ENCODE measurements at regions not wholly inside any gene's neighbourhood (a gene's known extent, or its start where the extent isn't known, plus 50 kb on each side); places are given as distances from the start of the nearest gene placed in this dataset.

DNA sequence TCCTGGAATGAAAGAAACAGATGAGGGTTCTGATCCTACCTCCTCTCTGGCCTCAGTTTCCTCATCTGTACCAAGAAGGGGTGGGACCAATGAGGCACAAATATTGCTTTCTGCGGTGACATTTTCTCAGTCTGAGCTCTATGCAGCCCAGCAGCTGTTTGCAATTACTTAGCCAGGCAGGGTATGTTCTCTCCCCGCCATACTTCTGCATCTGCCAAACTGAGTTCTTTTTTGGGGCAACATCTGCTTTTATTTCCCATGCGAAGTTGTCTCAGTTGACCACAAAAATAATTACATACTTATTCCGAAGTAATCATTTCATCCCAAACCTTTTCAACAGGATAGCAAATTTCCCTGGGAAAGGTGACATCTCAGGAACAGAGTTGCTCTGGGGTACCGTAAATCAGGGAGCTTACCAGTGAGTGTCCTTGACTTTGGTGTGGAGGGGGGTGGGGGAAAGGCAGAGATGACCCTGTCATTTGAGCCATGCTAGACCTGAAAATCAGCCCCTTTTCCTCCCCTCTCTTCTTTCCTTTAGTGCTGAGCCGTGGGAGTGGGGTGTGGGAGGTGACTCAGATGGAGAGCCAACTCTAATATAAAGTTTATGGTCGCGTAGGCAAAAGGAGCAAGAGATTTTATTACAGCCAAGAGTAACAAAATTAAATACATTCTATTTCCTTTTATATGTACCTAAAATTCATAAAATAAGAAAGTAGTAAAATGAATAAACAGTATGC lies 165.7 kb upstream of the KL start:
- no peaks in the 10 kb centered on the region for H3K36me3 ChIP-seq (ENCODE audit: insufficient read depth, low read length)
- Mint-ChIP-seq H3K27me3 (peaks cover 11% of the 10 kb centered on the region), H3K27ac (no peak overlapping the region), H3K9me3 (no peaks in the 10 kb centered on the region), H3K4me1 (ENCODE audit: low read depth) (no peaks in the 10 kb centered on the region), H3K4me3 (no peak overlapping the region), H3K36me3 (ENCODE audit: low read depth) (no peaks in the 10 kb centered on the region)
- no peaks in the 10 kb centered on the region for H3K9me3 ChIP-seq (ENCODE audit: control insufficient read depth in 1 of 2, insufficient read depth in 1 of 2, low read length in 2 of 2)
- CTCF ChIA-PET: no interaction called here
- no peak overlapping the region for H3K27ac ChIP-seq (ENCODE audit: low read depth in 1 of 2, low read length in 2 of 2)
- TF ChIP-seq, protein P1, sequence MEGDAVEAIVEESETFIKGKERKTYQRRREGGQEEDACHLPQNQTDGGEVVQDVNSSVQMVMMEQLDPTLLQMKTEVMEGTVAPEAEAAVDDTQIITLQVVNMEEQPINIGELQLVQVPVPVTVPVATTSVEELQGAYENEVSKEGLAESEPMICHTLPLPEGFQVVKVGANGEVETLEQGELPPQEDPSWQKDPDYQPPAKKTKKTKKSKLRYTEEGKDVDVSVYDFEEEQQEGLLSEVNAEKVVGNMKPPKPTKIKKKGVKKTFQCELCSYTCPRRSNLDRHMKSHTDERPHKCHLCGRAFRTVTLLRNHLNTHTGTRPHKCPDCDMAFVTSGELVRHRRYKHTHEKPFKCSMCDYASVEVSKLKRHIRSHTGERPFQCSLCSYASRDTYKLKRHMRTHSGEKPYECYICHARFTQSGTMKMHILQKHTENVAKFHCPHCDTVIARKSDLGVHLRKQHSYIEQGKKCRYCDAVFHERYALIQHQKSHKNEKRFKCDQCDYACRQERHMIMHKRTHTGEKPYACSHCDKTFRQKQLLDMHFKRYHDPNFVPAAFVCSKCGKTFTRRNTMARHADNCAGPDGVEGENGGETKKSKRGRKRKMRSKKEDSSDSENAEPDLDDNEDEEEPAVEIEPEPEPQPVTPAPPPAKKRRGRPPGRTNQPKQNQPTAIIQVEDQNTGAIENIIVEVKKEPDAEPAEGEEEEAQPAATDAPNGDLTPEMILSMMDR (IDR thresholded peaks at IDR 0.05): no peak
- no peaks in the 10 kb centered on the region for H3K4me1 ChIP-seq (ENCODE audit: insufficient read depth, low read length)
- ATAC-seq (ENCODE audit: poor library complexity) (no peak), DNase-seq (no peak)
- intact Hi-C loops (cut with DNase I, micrococcal nuclease): no loop called here
- no peak overlapping the region for H3K4me3 ChIP-seq (ENCODE audit: low read length)
- POLR2A ChIA-PET: no interaction called here
- no peaks in the 10 kb centered on the region for H3K27me3 ChIP-seq (ENCODE audit: control insufficient read depth in 1 of 2, insufficient read depth in 2 of 2, low read length in 2 of 2)

DNA sequence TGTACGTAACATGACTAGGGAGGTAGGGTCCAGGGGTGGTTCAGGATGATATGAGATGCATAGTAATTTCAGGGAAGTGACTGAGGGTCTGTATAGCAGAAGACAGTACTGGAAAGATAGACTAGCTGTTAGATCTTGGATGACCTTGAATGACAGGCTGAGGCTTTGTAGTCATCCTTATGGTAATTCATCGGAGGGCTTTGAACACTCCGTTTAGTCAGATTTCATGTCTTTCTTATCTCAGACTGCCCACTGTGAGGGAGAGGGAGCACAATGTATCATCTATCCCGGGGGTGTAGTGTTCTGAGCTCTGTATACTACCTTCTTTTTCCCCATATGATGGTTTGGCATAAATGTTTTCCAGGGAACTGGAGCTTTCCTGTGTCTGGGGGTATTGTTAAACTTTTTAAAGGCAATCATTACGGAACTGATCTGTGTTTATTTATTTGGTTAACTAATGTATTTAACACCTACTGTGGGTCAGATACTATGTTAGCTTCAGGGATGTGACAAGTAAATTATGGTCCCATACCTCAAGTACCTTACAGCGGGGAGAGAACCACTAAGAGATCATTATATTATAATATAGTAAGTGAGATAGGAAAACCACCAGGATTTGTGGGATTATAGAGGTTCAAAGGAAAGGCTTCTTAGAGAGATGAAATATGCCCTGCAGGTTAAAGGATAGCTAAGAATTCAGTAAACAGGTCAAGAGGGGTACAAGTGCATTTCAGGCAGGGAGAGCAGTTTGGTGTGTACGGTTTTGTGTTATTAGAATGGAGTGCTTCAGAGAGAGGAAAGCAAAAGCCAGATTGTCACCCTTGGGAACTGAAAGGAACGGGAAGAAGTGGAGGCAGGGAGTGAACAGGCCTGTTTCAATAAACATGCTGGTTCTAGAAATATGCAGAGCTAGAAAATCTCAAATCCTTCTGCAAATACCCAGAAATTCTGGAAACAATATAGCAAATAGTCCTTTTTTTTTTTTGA lies 164.8 kb upstream of the KL start:
- Histone ChIP-seq H3K9me3 (ENCODE audit: control insufficient read depth in 1 of 2, insufficient read depth in 1 of 2, low read length in 2 of 2) (no peaks in the 10 kb centered on the region), H3K4me1 (ENCODE audit: insufficient read depth, low read length) (no peaks in the 10 kb centered on the region), H3K27ac (ENCODE audit: low read depth in 1 of 2, low read length in 2 of 2) (no peak overlapping the region), H3K4me3 (ENCODE audit: low read length) (no peak overlapping the region), H3K27me3 (ENCODE audit: control insufficient read depth in 1 of 2, insufficient read depth in 2 of 2, low read length in 2 of 2) (no peaks in the 10 kb centered on the region), H3K36me3 (ENCODE audit: insufficient read depth, low read length) (no peaks in the 10 kb centered on the region)
- intact Hi-C loops (cut with DNase I, micrococcal nuclease): no loop called here
- Mint-ChIP-seq H3K27ac (no peak overlapping the region), H3K36me3 (ENCODE audit: low read depth) (no peaks in the 10 kb centered on the region), H3K4me3 (no peak overlapping the region), H3K4me1 (ENCODE audit: low read depth) (no peaks in the 10 kb centered on the region), H3K9me3 (no peaks in the 10 kb centered on the region), H3K27me3 (peaks cover 11% of the 10 kb centered on the region)
- ATAC-seq (ENCODE audit: poor library complexity) (no peak), DNase-seq (no peak)
- TF ChIP-seq, protein P1 (IDR thresholded peaks at IDR 0.05): no peak
- CTCF ChIA-PET: no interaction called here
- POLR2A ChIA-PET: no interaction called here

DNA sequence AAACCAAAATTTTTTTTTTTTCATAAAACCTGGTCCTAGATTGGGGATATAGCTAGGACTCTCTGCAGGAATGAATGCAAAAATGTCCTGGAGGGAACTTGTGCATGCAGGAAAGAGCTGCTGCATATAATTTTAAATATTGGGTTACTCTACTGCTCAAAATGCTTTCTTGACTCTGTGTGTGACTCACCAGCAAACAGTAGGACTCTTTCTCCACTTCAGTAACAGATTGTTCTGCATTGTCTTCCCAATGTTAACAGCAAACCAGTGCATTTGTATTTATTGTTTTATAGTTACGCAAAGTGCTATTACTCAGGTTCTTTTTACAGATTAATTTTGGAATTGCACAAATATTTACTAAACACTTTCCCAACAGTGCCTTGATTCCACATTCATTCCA lies 163.7 kb upstream of the KL start:
- ATAC-seq (ENCODE audit: poor library complexity) (no peak), DNase-seq (no peak)
- H3K36me3 ChIP-seq (ENCODE audit: insufficient read depth, low read length): no peaks in the 10 kb centered on the region
- H3K27ac ChIP-seq (ENCODE audit: low read depth in 1 of 2, low read length in 2 of 2): no peak overlapping the region
- no peaks in the 10 kb centered on the region for H3K27me3 ChIP-seq (ENCODE audit: control insufficient read depth in 1 of 2, insufficient read depth in 2 of 2, low read length in 2 of 2)
- no peaks in the 10 kb centered on the region for H3K4me1 ChIP-seq (ENCODE audit: insufficient read depth, low read length)
- no peak overlapping the region for H3K27ac Mint-ChIP-seq
- no peak overlapping the region for H3K4me3 ChIP-seq (ENCODE audit: low read length)
- TF ChIP-seq, protein P1 (IDR thresholded peaks at IDR 0.05): no peak
- H3K27me3 Mint-ChIP-seq: peaks cover 8% of the 10 kb centered on the region
- H3K4me1 Mint-ChIP-seq (ENCODE audit: low read depth): no peaks in the 10 kb centered on the region
- ChIA-PET CTCF (no interaction called here), POLR2A (no interaction called here)
- H3K9me3 Mint-ChIP-seq: no peaks in the 10 kb centered on the region
- no peaks in the 10 kb centered on the region for H3K9me3 ChIP-seq (ENCODE audit: control insufficient read depth in 1 of 2, insufficient read depth in 1 of 2, low read length in 2 of 2)
- H3K4me3 Mint-ChIP-seq: no peak overlapping the region
- intact Hi-C loops (cut with DNase I, micrococcal nuclease): no loop called here
- no peaks in the 10 kb centered on the region for H3K36me3 Mint-ChIP-seq (ENCODE audit: low read depth)

Measured in CD4-positive, alpha-beta T cell (primary cell).